B cell (primary cell): ENCODE measurements at regions not wholly inside any gene's neighbourhood (a gene's known extent, or its start where the extent isn't known, plus 50 kb on each side); places are given as distances from the start of the nearest gene placed in this dataset.

Experiments
- ATAC-seq: fragments of 200-7000 bp; cut with Tn5 transposase; one replicate; pipeline ENCODE4 v1.10.0; 2021; ENCODE audit warnings: low read depth, mild to moderate bottlenecking, moderate number of reproducible peaks, moderate library complexity
- CTCF ChIA-PET: fragments of 350-600 bp; sonication (Branson Sonifier 250); formaldehyde crosslinking; loops from one replicate; lab custom pipeline; 2021; ENCODE audit warnings: antibody characterized with exemption, inconsistent platforms; lab: Charles Lee
- POLR2A ChIA-PET: fragments of 350-600 bp; sonication (Branson Sonifier 250); formaldehyde crosslinking; loops from one replicate; lab custom pipeline; 2021; ENCODE audit warnings: antibody characterized with exemption; lab: Charles Lee
- DNase-seq: peaks from one replicate; pipeline ENCODE4 v3.0.0; 2013
- H2AFZ ChIP-seq: 2 replicates; pipeline ENCODE4 v1.6.1; 2012; ENCODE audit warnings: mild to moderate bottlenecking, low read depth, low read length; ENCODE audit not compliant: insufficient read depth, poor library complexity, severe bottlenecking
- H3K27ac ChIP-seq, 2 donors: 1 replicate in 1 of 2; 2 replicates in 1 of 2; pipeline ENCODE4 v1.5.1; 2012 to 2013; ENCODE audit warnings: low read length in 2 of 2, mild to moderate bottlenecking in 2 of 2, moderate library complexity in 1 of 2
- H3K27me3 ChIP-seq, 4 experiments: fragments of 200-600 bp in 1 of 4; sonication (generic) in 1 of 4; replicated peaks in 1 of 4; 1 replicate in 2 of 4; 2 replicates in 2 of 4; pipeline versions ENCODE4 v1.6.1 to v1.7.0; 2013 to 2016; ENCODE audit warnings: low read length in 3 of 4, mild to moderate bottlenecking in 2 of 4, mixed read lengths in 1 of 4, moderate library complexity in 1 of 4; ENCODE audit not compliant: insufficient read depth in 4 of 4, control insufficient read depth in 3 of 4; ENCODE audit errors: control extremely low read depth in 1 of 4
- H3K36me3 ChIP-seq, 2 experiments: replicated peaks in 1 of 2; 1 replicate in 1 of 2; 2 replicates in 1 of 2; pipeline versions ENCODE4 v1.6.1 to v1.7.1; 2013; ENCODE audit warnings: low read length in 1 of 2; ENCODE audit not compliant: insufficient read depth in 2 of 2, control insufficient read depth in 1 of 2; ENCODE audit errors: control extremely low read depth in 1 of 2, extremely low read depth in 1 of 2
- H3K4me1 ChIP-seq, 2 donors: fragments of 200-600 bp in 1 of 2; sonication (generic) in 1 of 2; 1 replicate in 1 of 2; 2 replicates in 1 of 2; pipeline versions ENCODE4 v1.5.1 to v1.6.1; 2013 to 2017; ENCODE audit warnings: low read length in 2 of 2; ENCODE audit not compliant: control insufficient read depth in 2 of 2, insufficient read depth in 2 of 2
- H3K4me2 ChIP-seq: replicated peaks from 2 replicates; pipeline ENCODE3; 2012; ENCODE audit warnings: mild to moderate bottlenecking, low read depth, low read length; ENCODE audit not compliant: poor library complexity, severe bottlenecking
- H3K4me3 ChIP-seq, 5 experiments: fragments of 200-600 bp in 1 of 5; sonication (generic) in 1 of 5; 1 replicate in 3 of 5; 2 replicates in 2 of 5; pipeline versions ENCODE4 v1.5.1 to v1.7.0; 2011 to 2016; ENCODE audit warnings: low read length in 4 of 5, mild to moderate bottlenecking in 4 of 5, low read depth in 2 of 5, control low read depth in 1 of 5, moderate library complexity in 1 of 5; ENCODE audit not compliant: insufficient read depth in 1 of 5; ENCODE audit errors: control extremely low read depth in 1 of 5, extremely low read depth in 1 of 5
- H3K79me2 ChIP-seq: fragments of 200-600 bp; sonication (generic); one replicate; pipeline ENCODE4 v1.6.0; 2016; ENCODE audit warnings: low read length; ENCODE audit not compliant: control insufficient read depth, insufficient read depth
- H3K9ac ChIP-seq: fragments of 200-600 bp; sonication (generic); 2 replicates; pipeline ENCODE4 v1.6.1; 2017; ENCODE audit warnings: mild to moderate bottlenecking, low read length, moderate library complexity
- H3K9me3 ChIP-seq, 3 donors: one replicate each; pipeline versions ENCODE4 v1.6.1 to v1.7.1; 2013; ENCODE audit warnings: low read length in 2 of 3; ENCODE audit not compliant: control insufficient read depth in 2 of 3, insufficient read depth in 1 of 3; ENCODE audit errors: control extremely low read depth in 1 of 3
- H4K20me1 ChIP-seq: 2 replicates; pipeline ENCODE4 v1.6.0; 2012; ENCODE audit warnings: mild to moderate bottlenecking, low read length; ENCODE audit not compliant: insufficient read depth, control insufficient read depth, poor library complexity, severe bottlenecking
- H3K27ac Mint-ChIP-seq: one replicate; pipeline ENCODE4 v1.8.0; 2021; ENCODE audit warnings: mixed read lengths
- H3K27me3 Mint-ChIP-seq: one replicate; pipeline ENCODE4 v1.8.0; 2021; ENCODE audit warnings: mixed read lengths
- H3K4me1 Mint-ChIP-seq: one replicate; pipeline ENCODE4 v1.8.0; 2021; ENCODE audit warnings: mixed read lengths
- H3K4me3 Mint-ChIP-seq: one replicate; pipeline ENCODE4 v1.8.0; 2021; ENCODE audit warnings: mixed read lengths
- H3K9me3 Mint-ChIP-seq: one replicate; pipeline ENCODE4 v1.8.0; 2022; ENCODE audit warnings: mixed read lengths; ENCODE audit not compliant: insufficient read depth
- CTCF ChIP-seq: fragments of 200-600 bp; IDR thresholded peaks from one replicate; pipeline ENCODE4 v1.8.0; 2022; ENCODE audit warnings: antibody characterized with exemption, mild to moderate bottlenecking
- EZH2 ChIP-seq: IDR thresholded peaks from 2 replicates; pipeline ENCODE4 v1.6.1; 2012; ENCODE audit warnings: borderline replicate concordance, low read depth, mild to moderate bottlenecking, moderate library complexity, low read length; ENCODE audit not compliant: insufficient read depth, poor library complexity, severe bottlenecking
- WGBS: methylation state at CpG from one replicate; pipeline ENCODE4 v1.1.5; 2013; ENCODE audit warnings: missing lambda C conversion rate; ENCODE audit not compliant: insufficient coverage; 5-methylcytosine and 5-hydroxymethylcytosine counted together
- intact Hi-C: fragments of 100-400 bp; cut with micrococcal nuclease; formaldehyde crosslinking; loops from one replicate; pipeline ENCODE4 v1.10.0; 2022

DNA sequence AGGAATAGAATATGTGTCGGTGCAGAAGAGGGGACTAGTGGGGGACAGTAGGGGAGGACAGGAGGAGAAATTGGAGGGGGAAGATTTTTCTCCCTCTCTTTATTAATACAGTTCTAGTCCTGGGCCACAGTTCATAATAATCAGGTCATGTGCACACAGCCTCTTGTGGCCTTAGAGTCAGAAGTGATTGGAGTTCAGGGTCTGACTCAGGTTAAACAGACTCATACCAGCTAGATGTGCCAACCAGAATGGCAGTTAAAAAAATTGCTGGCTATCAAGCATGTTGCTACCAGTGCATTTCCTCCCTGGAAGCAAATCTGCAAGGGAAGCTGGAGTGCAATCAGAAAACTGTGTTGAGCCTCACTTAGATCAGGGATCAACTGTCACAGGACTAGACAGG is 132.7 kb upstream of the MAP1B start:
- TF ChIP-seq CTCF (no peak), EZH2 (no peak)
- WGBS = no CpG with 5 or more reads among the region's 1 CpG
- no peaks in the 10 kb centered on the region for H3K79me2 ChIP-seq
- no peaks in the 10 kb centered on the region for H3K9me3 Mint-ChIP-seq
- no peak overlapping the region for H3K4me3 ChIP-seq
- no peaks in the 10 kb centered on the region for H3K4me1 ChIP-seq
- H3K9me3 ChIP-seq = no peaks in the 10 kb centered on the region
- H3K4me2 ChIP-seq = no peak overlapping the region
- H3K27ac Mint-ChIP-seq = no peak overlapping the region
- CTCF ChIA-PET = no interaction called here
- H3K27ac ChIP-seq = no peak overlapping the region
- no peaks in the 10 kb centered on the region for H4K20me1 ChIP-seq
- no peak overlapping the region for H2AFZ ChIP-seq
- POLR2A ChIA-PET = no interaction called here
- H3K9ac ChIP-seq = no peak overlapping the region
- no peak for ATAC-seq
- H3K36me3 ChIP-seq = no peaks in the 10 kb centered on the region
- peaks cover 0 to 2% (median 0%) of the 10 kb centered on the region in 4 experiments for H3K27me3 ChIP-seq
- intact Hi-C loops = no loop called here
- no peaks in the 10 kb centered on the region for H3K4me1 Mint-ChIP-seq
- peaks cover 11% of the 10 kb centered on the region for H3K27me3 Mint-ChIP-seq
- no peak for DNase-seq
- no peak overlapping the region for H3K4me3 Mint-ChIP-seq

- CTCF ChIA-PET = interaction anchor here (0.7 kb wide), 1 partner anchor 54 kb away, joined by 3 read pairs; no protein-coding TSS in a partner anchor
- DNase-seq (no peak), ATAC-seq (no peak)
- Histone ChIP-seq H4K20me1 (no peaks in the 10 kb centered on the region), H3K79me2 (no peaks in the 10 kb centered on the region), H3K27ac (no peak overlapping the region), H3K27me3 (peaks cover 0 to 2% (median 0%) of the 10 kb centered on the region in 4 experiments), H2AFZ (no peak overlapping the region), H3K36me3 (no peaks in the 10 kb centered on the region), H3K4me3 (no peak overlapping the region), H3K4me1 (no peaks in the 10 kb centered on the region), H3K9ac (no peak overlapping the region), H3K9me3 (no peaks in the 10 kb centered on the region), H3K4me2 (no peak overlapping the region)
- intact Hi-C loops = no loop called here
- Mint-ChIP-seq H3K27me3 (peaks cover 11% of the 10 kb centered on the region), H3K9me3 (no peaks in the 10 kb centered on the region), H3K4me3 (no peak overlapping the region), H3K27ac (no peak overlapping the region), H3K4me1 (no peaks in the 10 kb centered on the region)
- no peak for TF ChIP-seq CTCF
- TF ChIP-seq EZH2 = no peak
- no CpG with 5 or more reads among the region's 3 CpGs for WGBS
- POLR2A ChIA-PET = no interaction called here
Measured at GRCh38 chr5:71976449-71976848, 130.8 kb upstream of the MAP1B start.
